ENCODE measurements at regions not wholly inside any gene's neighbourhood (a gene's known extent, or its start where the extent isn't known, plus 50 kb on each side); places are given as distances from the start of the nearest gene placed in this dataset.

- no peak for DNase-seq (ENCODE audit: low spot score in 2 of 2)
- 78 to 91% methylated on average over 6 of the region's 6 CpGs for WGBS, 2 donors
- no peak for TF ChIP-seq POLR2A (IDR thresholded peaks at IDR 0.05)
- TF ChIP-seq CTCF (IDR thresholded peaks at IDR 0.05) = no peak
- intact Hi-C loops (cut with DNase I; ENCODE audit: low total_unique reads) = no loop called here
- no peak overlapping the region for H3K4me3 ChIP-seq (ENCODE audit: low read depth, poor library complexity, severe bottlenecking)
These were observed 176.0 kb downstream of the MED10 start for GRCh38 chr5:6202149-6202967.

GRCh38 chr5:6201631-6202030 is 176.7 kb downstream of the MED10 start:
- TF ChIP-seq CTCF (IDR thresholded peaks at IDR 0.05) (no peak), POLR2A (IDR thresholded peaks at IDR 0.05) (no peak)
- WGBS, 2 donors = 75 to 83% methylated on average over 6 of the region's 6 CpGs
- intact Hi-C loops (cut with DNase I; ENCODE audit: low total_unique reads) = no loop called here
- DNase-seq (ENCODE audit: low spot score in 2 of 2) = no peak
- no peak overlapping the region for H3K4me3 ChIP-seq (ENCODE audit: low read depth, poor library complexity, severe bottlenecking)

- intact Hi-C loops (cut with DNase I; ENCODE audit: low total_unique reads) = no loop called here
- no peak for DNase-seq (ENCODE audit: low spot score in 2 of 2)
- TF ChIP-seq POLR2A (IDR thresholded peaks at IDR 0.05) (no peak), CTCF (IDR thresholded peaks at IDR 0.05) (no peak)
- 53 to 57% methylated on average over 5 of the region's 5 CpGs for WGBS, 2 donors
- H3K4me3 ChIP-seq (ENCODE audit: low read depth, poor library complexity, severe bottlenecking) = no peak overlapping the region
These were observed 179.8 kb downstream of the MED10 start for GRCh38 chr5:6198531-6198930.

- 44 to 50% methylated on average over 7 of the region's 7 CpGs for whole genome bisulfite sequencing, 2 donors
- no peak for TF ChIP-seq CTCF (IDR thresholded peaks at IDR 0.05)
- TF ChIP-seq POLR2A (IDR thresholded peaks at IDR 0.05) = no peak
- no peak for DNase-seq (ENCODE audit: low spot score in 2 of 2)
- intact Hi-C loops (cut with DNase I; ENCODE audit: low total_unique reads) = no loop called here
- no peak overlapping the region for H3K4me3 ChIP-seq (ENCODE audit: low read depth, poor library complexity, severe bottlenecking)
These were observed 180.9 kb downstream of the MED10 start for GRCh38 chr5:6197427-6197826.

- DNase-seq (ENCODE audit: low spot score in 2 of 2) = no peak
- H3K4me3 ChIP-seq (ENCODE audit: low read depth, poor library complexity, severe bottlenecking) = no peak overlapping the region
- intact Hi-C loops (cut with DNase I; ENCODE audit: low total_unique reads) = no loop called here
- WGBS, 2 donors = 79 to 82% methylated on average over 9 of the region's 9 CpGs
- TF ChIP-seq POLR2A (IDR thresholded peaks at IDR 0.05) (no peak), CTCF (IDR thresholded peaks at IDR 0.05) (no peak)
These were observed 182.5 kb downstream of the MED10 start for GRCh38 chr5:6195711-6196358.
